WTC11 (cell line): ENCODE measurements at regions not wholly inside any gene's neighbourhood (a gene's known extent, or its start where the extent isn't known, plus 50 kb on each side); places are given as distances from the start of the nearest gene placed in this dataset.

Source experiments
- ATAC-seq: fragments of 200-7000 bp; cut with Tn5 transposase; 2 replicates; pipeline ENCODE4 v1.10.0; 2021; ENCODE audit warnings: mild to moderate bottlenecking, moderate library complexity
- CTCF ChIA-PET: fragments of 300-600 bp; sonication (Branson Sonifier 250); formaldehyde crosslinking; loops from one replicate; lab custom pipeline; 2021; ENCODE audit warnings: antibody characterized with exemption; lab: Charles Lee
- POLR2A ChIA-PET: fragments of 350-600 bp; sonication (Branson Sonifier 250); formaldehyde crosslinking; loops from one replicate; lab custom pipeline; 2021; ENCODE audit warnings: antibody characterized with exemption; lab: Charles Lee
- DNase-seq: peaks from one replicate; pipeline ENCODE4 v3.0.0; 2021; ENCODE audit warnings: low spot score
- H3K27ac Mint-ChIP-seq: 2 replicates; pipeline ENCODE4 v1.8.0; 2021; ENCODE audit warnings: mixed read lengths
- H3K27me3 Mint-ChIP-seq: 2 replicates; pipeline ENCODE4 v1.8.0; 2021; ENCODE audit warnings: low read depth, mild to moderate bottlenecking, moderate library complexity, mixed read lengths
- H3K36me3 Mint-ChIP-seq: 2 replicates; pipeline ENCODE4 v1.8.0; 2021; ENCODE audit warnings: mixed read lengths
- H3K4me1 Mint-ChIP-seq: 2 replicates; pipeline ENCODE4 v1.8.0; 2022; ENCODE audit warnings: mixed read lengths
- H3K4me3 Mint-ChIP-seq: 2 replicates; pipeline ENCODE4 v1.8.0; 2021; ENCODE audit warnings: mild to moderate bottlenecking, moderate library complexity, mixed read lengths
- H3K9me3 Mint-ChIP-seq: 2 replicates; pipeline ENCODE4 v1.8.0; 2021; ENCODE audit warnings: mixed read lengths
- ATF1 ChIP-seq: sonication (generic); formaldehyde crosslinking; IDR thresholded peaks from 2 replicates; pipeline ENCODE4 v1.8.1; 2023; ENCODE audit warnings: mild to moderate bottlenecking, moderate library complexity, missing genetic modification reagents
- CBFB ChIP-seq: sonication (generic); formaldehyde crosslinking; IDR thresholded peaks from 2 replicates; pipeline ENCODE4 v1.8.1; 2022; ENCODE audit warnings: mild to moderate bottlenecking, low read depth, missing genetic modification reagents
- CREM ChIP-seq: sonication (generic); formaldehyde crosslinking; IDR thresholded peaks from 2 replicates; pipeline ENCODE4 v1.8.1; 2022; ENCODE audit warnings: mild to moderate bottlenecking, missing genetic modification reagents, moderate library complexity
- E2F1 ChIP-seq: sonication (generic); formaldehyde crosslinking; IDR thresholded peaks from 2 replicates; pipeline ENCODE4 v1.8.0; 2022; ENCODE audit warnings: mild to moderate bottlenecking, missing genetic modification reagents
- FOXJ3 ChIP-seq: sonication (generic); formaldehyde crosslinking; IDR thresholded peaks from 2 replicates; pipeline ENCODE4 v1.9.0; 2021; ENCODE audit warnings: missing genetic modification reagents, mild to moderate bottlenecking, borderline replicate concordance
- FOXP1 ChIP-seq: sonication (generic); formaldehyde crosslinking; IDR thresholded peaks from 2 replicates; pipeline ENCODE4 v1.8.0; 2022; ENCODE audit warnings: missing genetic modification reagents, mild to moderate bottlenecking, moderate library complexity, borderline replicate concordance
- GRHL2 ChIP-seq: fragments of 250-450 bp; sonication (Bioruptor Pico); IDR thresholded peaks from 2 replicates; pipeline ENCODE4 v1.8.0; 2022; ENCODE audit warnings: mild to moderate bottlenecking, moderate library complexity; ENCODE audit not compliant: insufficient replicate concordance, severe bottlenecking
- JUN ChIP-seq: sonication (generic); formaldehyde crosslinking; IDR thresholded peaks from 2 replicates; pipeline ENCODE4 v1.8.0; 2023; ENCODE audit warnings: mild to moderate bottlenecking, missing genetic modification reagents
- MAX ChIP-seq: sonication (generic); formaldehyde crosslinking; IDR thresholded peaks from 2 replicates; pipeline ENCODE4 v1.8.0; 2022; ENCODE audit warnings: mild to moderate bottlenecking, missing genetic modification reagents
- MLX ChIP-seq: sonication (generic); formaldehyde crosslinking; IDR thresholded peaks from 2 replicates; pipeline ENCODE4 v1.8.1; 2023; ENCODE audit warnings: mild to moderate bottlenecking, missing genetic modification reagents, moderate library complexity
- MXD4 ChIP-seq: fragments of 250-450 bp; sonication (Bioruptor Pico); IDR thresholded peaks from 2 replicates; pipeline ENCODE4 v1.8.0; 2021; ENCODE audit warnings: mild to moderate bottlenecking, moderate library complexity, borderline replicate concordance
- NFYB ChIP-seq: sonication (generic); formaldehyde crosslinking; conservative IDR thresholded peaks from 2 replicates; pipeline ENCODE4 v1.8.0; 2022; ENCODE audit warnings: low read depth, missing genetic modification reagents
- OVOL2 ChIP-seq: fragments of 250-450 bp; sonication (Bioruptor Pico); IDR thresholded peaks from 2 replicates; pipeline ENCODE4 v1.9.0; 2021; ENCODE audit warnings: mild to moderate bottlenecking, borderline replicate concordance
- PREB ChIP-seq: sonication (generic); formaldehyde crosslinking; IDR thresholded peaks from 2 replicates; pipeline ENCODE4 v1.8.1; 2022; ENCODE audit warnings: mild to moderate bottlenecking, missing genetic modification reagents, moderate library complexity, borderline replicate concordance
- PRRX2 ChIP-seq: fragments of 250-450 bp; sonication (Bioruptor Pico); IDR thresholded peaks from 2 replicates; pipeline ENCODE4 v1.8.0; 2021; ENCODE audit warnings: mild to moderate bottlenecking
- RELA ChIP-seq: sonication (generic); formaldehyde crosslinking; IDR thresholded peaks from 2 replicates; pipeline ENCODE4 v1.8.1; 2022; ENCODE audit warnings: missing genetic modification reagents, mild to moderate bottlenecking, borderline replicate concordance
- SMAD4 ChIP-seq: sonication (generic); formaldehyde crosslinking; IDR thresholded peaks from 2 replicates; pipeline ENCODE4 v1.8.0; 2022; ENCODE audit warnings: mild to moderate bottlenecking, missing genetic modification reagents
- TEAD1 ChIP-seq: sonication (generic); formaldehyde crosslinking; IDR thresholded peaks from 2 replicates; pipeline ENCODE4 v1.8.0; 2022; ENCODE audit warnings: mild to moderate bottlenecking, missing genetic modification reagents
- TEAD4 ChIP-seq: sonication (generic); formaldehyde crosslinking; IDR thresholded peaks from 2 replicates; pipeline ENCODE4 v1.8.0; 2022; ENCODE audit warnings: mild to moderate bottlenecking, missing genetic modification reagents
- TP53 ChIP-seq: sonication (generic); formaldehyde crosslinking; IDR thresholded peaks from 2 replicates; pipeline ENCODE4 v1.8.1; 2023; ENCODE audit warnings: mild to moderate bottlenecking, missing genetic modification reagents
- ZBTB21 ChIP-seq: sonication (generic); formaldehyde crosslinking; IDR thresholded peaks from 2 replicates; pipeline ENCODE4 v1.8.1; 2023; ENCODE audit warnings: mild to moderate bottlenecking, missing genetic modification reagents, borderline replicate concordance
- ZBTB43 ChIP-seq: sonication (generic); formaldehyde crosslinking; IDR thresholded peaks from 2 replicates; pipeline ENCODE4 v1.8.1; 2023; ENCODE audit warnings: mild to moderate bottlenecking, missing genetic modification reagents
- ZMAT4 ChIP-seq: fragments of 250-450 bp; sonication (Bioruptor Pico); IDR thresholded peaks from 2 replicates; pipeline ENCODE4 v1.9.0; 2021; ENCODE audit warnings: mild to moderate bottlenecking
- ZNF232 ChIP-seq: sonication (generic); formaldehyde crosslinking; IDR thresholded peaks from 2 replicates; pipeline ENCODE4 v1.8.0; 2022; ENCODE audit warnings: mild to moderate bottlenecking, missing genetic modification reagents
- ZNF423 ChIP-seq: fragments of 250-450 bp; sonication (Bioruptor Pico); IDR thresholded peaks from 2 replicates; pipeline ENCODE4 v2.1.2; 2022; ENCODE audit warnings: mild to moderate bottlenecking, moderate library complexity
- ZNF532 ChIP-seq: fragments of 250-450 bp; sonication (Bioruptor Pico); IDR thresholded peaks from 2 replicates; pipeline ENCODE4 v1.9.0; 2021; ENCODE audit warnings: mild to moderate bottlenecking, borderline replicate concordance

- no peak for ATAC-seq
- CTCF ChIA-PET: no interaction called here
- 0 out of 2 replicates have a peak, but pooled peaks cover 4% of the 10 kb centered on the region for H3K9me3 Mint-ChIP-seq
- no peaks in the 10 kb centered on the region for H3K36me3 Mint-ChIP-seq
- no peak for DNase-seq
- H3K27me3 Mint-ChIP-seq: no peaks in the 10 kb centered on the region
- H3K27ac Mint-ChIP-seq: no peak overlapping the region
- POLR2A ChIA-PET: no interaction called here
- H3K4me3 Mint-ChIP-seq: no peak overlapping the region
- no peak for TF ChIP-seq PREB (CRISPR knock-in tag)
- TF ChIP-seq CBFB: no peak
- no peak for TF ChIP-seq ZBTB21
- TF ChIP-seq TEAD4 (CRISPR knock-in tag): no peak
- TF ChIP-seq TEAD1: no peak
- TF ChIP-seq ZNF232 (CRISPR knock-in tag): no peak
- no peak for TF ChIP-seq ZNF532 (CRISPR knock-in tag)
- no peak for TF ChIP-seq TP53 (CRISPR knock-in tag)
- no peak for TF ChIP-seq RELA (CRISPR knock-in tag)
- no peak for TF ChIP-seq MXD4 (CRISPR knock-in tag)
- TF ChIP-seq NFYB (CRISPR knock-in tag): no peak
- TF ChIP-seq FOXP1 (CRISPR knock-in tag): no peak
- TF ChIP-seq SMAD4 (CRISPR knock-in tag): no peak
- no peak for TF ChIP-seq ZNF423 (CRISPR knock-in tag)
- no peak for TF ChIP-seq GRHL2 (CRISPR knock-in tag)
- TF ChIP-seq ZBTB43 (CRISPR knock-in tag): no peak
- TF ChIP-seq MLX (CRISPR knock-in tag): no peak
- TF ChIP-seq ZMAT4 (CRISPR knock-in tag): no peak
- H3K4me1 Mint-ChIP-seq: peaks cover 37% of the 10 kb centered on the region
Observed at GRCh38 chr4:43993196-43993902, 455.3 kb downstream of the KCTD8 start.

GRCh38 chr4:43999669-44000068, 448.9 kb downstream of the KCTD8 start:
- ATAC-seq (no peak), DNase-seq (no peak)
- Mint-ChIP-seq H3K4me1 (peaks cover 5% of the 10 kb centered on the region; the same call in 1 of the 2 replicates), H3K9me3 (no peaks in the 10 kb centered on the region), H3K27me3 (no peaks in the 10 kb centered on the region), H3K4me3 (no peak overlapping the region), H3K36me3 (no peaks in the 10 kb centered on the region), H3K27ac (no peak overlapping the region)
- ChIA-PET POLR2A (no interaction called here), CTCF (no interaction called here)
- no peak for TF ChIP-seq ZNF232 (CRISPR knock-in tag)
- TF ChIP-seq E2F1 (CRISPR knock-in tag): no peak
- TF ChIP-seq JUN (CRISPR knock-in tag): no peak
- no peak for TF ChIP-seq ATF1 (CRISPR knock-in tag)
- no peak for TF ChIP-seq CREM (CRISPR knock-in tag)
- no peak for TF ChIP-seq FOXJ3 (CRISPR knock-in tag)
- no peak for TF ChIP-seq MAX (CRISPR knock-in tag)
- no peak for TF ChIP-seq OVOL2
- no peak for TF ChIP-seq PRRX2 (CRISPR knock-in tag)
